Ishikawa (cell line): ENCODE measurements at regions not wholly inside any gene's neighbourhood (a gene's known extent, or its start where the extent isn't known, plus 50 kb on each side); places are given as distances from the start of the nearest gene placed in this dataset.

Source experiments
- CEBPB ChIP-seq: IDR thresholded peaks from 2 replicates; pipeline ENCODE4 v1.6.1; 2012
- CREB1 ChIP-seq: IDR thresholded peaks from 2 replicates; pipeline ENCODE4 v1.6.1; 2012; ENCODE audit warnings: low read depth
- EGR1 ChIP-seq: IDR thresholded peaks from 2 replicates; pipeline ENCODE4 v1.6.1; 2012
- EP300 ChIP-seq: IDR thresholded peaks from 2 replicates; pipeline ENCODE4 v1.6.1; 2012; ENCODE audit warnings: borderline replicate concordance
- FOXM1 ChIP-seq: IDR thresholded peaks from 2 replicates; pipeline ENCODE4 v1.6.1; 2012; ENCODE audit warnings: low read depth, borderline replicate concordance
- NFIC ChIP-seq: IDR thresholded peaks from 2 replicates; pipeline ENCODE4 v1.6.1; 2012
- RAD21 ChIP-seq: IDR thresholded peaks from 2 replicates; pipeline ENCODE4 v1.6.1; 2012; ENCODE audit warnings: low read depth
- TAF1 ChIP-seq: IDR thresholded peaks from 2 replicates; pipeline ENCODE4 v1.6.1; 2012; ENCODE audit warnings: low read depth, mild to moderate bottlenecking
- TCF12 ChIP-seq: IDR thresholded peaks from 2 replicates; pipeline ENCODE4 v1.6.1; 2012; ENCODE audit warnings: low read depth
- TEAD4 ChIP-seq: IDR thresholded peaks from 2 replicates; pipeline ENCODE4 v1.6.1; 2012
- YY1 ChIP-seq: IDR thresholded peaks from 2 replicates; pipeline ENCODE4 v1.6.1; 2012; ENCODE audit warnings: low read depth
- ZBTB7A ChIP-seq: IDR thresholded peaks from 2 replicates; pipeline ENCODE4 v1.6.1; 2012; ENCODE audit warnings: low read depth
- TF ChIP-seq, protein P1 (sequence below): IDR thresholded peaks from 2 replicates; pipeline ENCODE4 v1.6.1; 2012
- TF ChIP-seq, protein P2 (sequence below): IDR thresholded peaks from 2 replicates; pipeline ENCODE4 v1.6.1; 2012
- TF ChIP-seq, protein P3 (sequence below): IDR thresholded peaks from 2 replicates; pipeline ENCODE4 v1.6.1; 2012; ENCODE audit warnings: low read depth, mild to moderate bottlenecking

DNA sequence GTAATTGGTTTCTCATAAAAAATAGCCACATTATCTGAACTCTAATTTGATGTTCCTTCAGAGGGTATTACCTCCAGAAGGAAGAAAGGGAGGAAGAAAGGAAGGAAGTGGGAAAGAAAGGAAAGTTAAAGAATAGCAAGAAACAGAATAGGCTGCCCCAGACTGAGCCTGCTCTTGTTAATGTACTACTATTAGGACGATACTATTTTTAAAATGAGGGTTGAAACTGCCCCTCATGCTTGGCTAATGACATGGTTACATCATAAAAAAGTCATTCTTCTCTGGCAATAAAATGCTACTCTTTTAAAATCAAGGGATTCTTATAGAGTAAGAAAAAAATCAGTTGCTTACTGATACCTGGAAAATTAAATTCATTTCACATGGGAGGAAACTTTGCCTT lies 253.0 kb downstream of the KTN1 start:
- TF ChIP-seq YY1 (no peak), TEAD4 (no peak), CREB1 (no peak), TAF1 (no peak), FOXM1 (no peak), NFIC (no peak), EGR1 (no peak), EP300 (no peak), ZBTB7A (no peak), TCF12 (no peak)
- TF ChIP-seq, protein P1, sequence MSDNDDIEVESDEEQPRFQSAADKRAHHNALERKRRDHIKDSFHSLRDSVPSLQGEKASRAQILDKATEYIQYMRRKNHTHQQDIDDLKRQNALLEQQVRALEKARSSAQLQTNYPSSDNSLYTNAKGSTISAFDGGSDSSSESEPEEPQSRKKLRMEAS: no peak
- TF ChIP-seq, protein P2, sequence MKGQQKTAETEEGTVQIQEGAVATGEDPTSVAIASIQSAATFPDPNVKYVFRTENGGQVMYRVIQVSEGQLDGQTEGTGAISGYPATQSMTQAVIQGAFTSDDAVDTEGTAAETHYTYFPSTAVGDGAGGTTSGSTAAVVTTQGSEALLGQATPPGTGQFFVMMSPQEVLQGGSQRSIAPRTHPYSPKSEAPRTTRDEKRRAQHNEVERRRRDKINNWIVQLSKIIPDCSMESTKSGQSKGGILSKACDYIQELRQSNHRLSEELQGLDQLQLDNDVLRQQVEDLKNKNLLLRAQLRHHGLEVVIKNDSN: no peak

DNA sequence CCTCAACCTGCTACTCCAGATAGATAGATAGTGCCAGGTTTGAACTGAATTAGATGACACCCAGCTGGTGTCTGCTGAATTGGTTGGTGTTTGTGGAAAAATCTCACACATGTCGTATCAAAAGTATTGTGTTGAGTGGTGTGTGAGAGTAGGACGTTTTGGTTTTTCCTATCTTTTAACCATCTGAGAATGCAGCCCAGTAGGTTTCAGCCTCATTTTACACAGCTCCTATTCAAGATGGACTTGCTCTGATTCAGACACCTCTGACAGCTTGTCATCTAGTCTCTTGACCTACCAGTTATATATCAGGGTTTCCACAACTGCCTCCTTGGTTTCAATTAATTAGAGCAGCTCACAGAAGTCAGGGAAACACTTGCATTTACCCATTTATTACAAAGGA lies 254.4 kb downstream of the KTN1 start:
- TF ChIP-seq CREB1 (no peak), EGR1 (no peak), RAD21 (no peak), YY1 (no peak), EP300 (no peak), TEAD4 (no peak), NFIC (no peak), CEBPB (no peak), FOXM1 (no peak), TAF1 (no peak), TCF12 (no peak), ZBTB7A (no peak)
- TF ChIP-seq, protein P3, sequence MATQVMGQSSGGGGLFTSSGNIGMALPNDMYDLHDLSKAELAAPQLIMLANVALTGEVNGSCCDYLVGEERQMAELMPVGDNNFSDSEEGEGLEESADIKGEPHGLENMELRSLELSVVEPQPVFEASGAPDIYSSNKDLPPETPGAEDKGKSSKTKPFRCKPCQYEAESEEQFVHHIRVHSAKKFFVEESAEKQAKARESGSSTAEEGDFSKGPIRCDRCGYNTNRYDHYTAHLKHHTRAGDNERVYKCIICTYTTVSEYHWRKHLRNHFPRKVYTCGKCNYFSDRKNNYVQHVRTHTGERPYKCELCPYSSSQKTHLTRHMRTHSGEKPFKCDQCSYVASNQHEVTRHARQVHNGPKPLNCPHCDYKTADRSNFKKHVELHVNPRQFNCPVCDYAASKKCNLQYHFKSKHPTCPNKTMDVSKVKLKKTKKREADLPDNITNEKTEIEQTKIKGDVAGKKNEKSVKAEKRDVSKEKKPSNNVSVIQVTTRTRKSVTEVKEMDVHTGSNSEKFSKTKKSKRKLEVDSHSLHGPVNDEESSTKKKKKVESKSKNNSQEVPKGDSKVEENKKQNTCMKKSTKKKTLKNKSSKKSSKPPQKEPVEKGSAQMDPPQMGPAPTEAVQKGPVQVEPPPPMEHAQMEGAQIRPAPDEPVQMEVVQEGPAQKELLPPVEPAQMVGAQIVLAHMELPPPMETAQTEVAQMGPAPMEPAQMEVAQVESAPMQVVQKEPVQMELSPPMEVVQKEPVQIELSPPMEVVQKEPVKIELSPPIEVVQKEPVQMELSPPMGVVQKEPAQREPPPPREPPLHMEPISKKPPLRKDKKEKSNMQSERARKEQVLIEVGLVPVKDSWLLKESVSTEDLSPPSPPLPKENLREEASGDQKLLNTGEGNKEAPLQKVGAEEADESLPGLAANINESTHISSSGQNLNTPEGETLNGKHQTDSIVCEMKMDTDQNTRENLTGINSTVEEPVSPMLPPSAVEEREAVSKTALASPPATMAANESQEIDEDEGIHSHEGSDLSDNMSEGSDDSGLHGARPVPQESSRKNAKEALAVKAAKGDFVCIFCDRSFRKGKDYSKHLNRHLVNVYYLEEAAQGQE: no peak
- TF ChIP-seq, protein P2: no peak
- TF ChIP-seq, protein P1: no peak

DNA sequence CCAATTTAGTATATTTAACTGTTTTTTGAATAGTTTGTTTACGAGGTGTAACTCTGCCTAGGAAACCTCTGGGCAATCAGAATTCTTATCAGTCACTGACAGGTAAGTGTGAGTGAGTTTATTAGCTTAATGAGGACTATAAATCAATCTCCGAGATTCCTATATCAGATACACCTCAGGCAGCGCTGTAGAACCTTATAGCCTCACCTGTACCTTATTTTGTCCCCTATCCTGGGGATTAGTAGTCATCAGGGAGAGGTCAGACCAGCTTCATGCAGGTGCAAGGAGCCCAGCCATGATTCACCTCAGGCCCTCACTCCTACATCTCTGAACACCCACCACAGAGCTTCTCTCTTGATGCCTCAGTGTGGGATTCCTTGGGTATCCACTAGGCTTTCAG lies 256.0 kb downstream of the KTN1 start:
- no peak for TF ChIP-seq YY1
- no peak for TF ChIP-seq RAD21
- TF ChIP-seq, protein P1: no peak
- no peak for TF ChIP-seq EP300
- no peak for TF ChIP-seq TEAD4
- TF ChIP-seq FOXM1: no peak
- TF ChIP-seq, protein P3: no peak
- no peak for TF ChIP-seq ZBTB7A
- TF ChIP-seq TCF12: no peak
- no peak for TF ChIP-seq TAF1
- TF ChIP-seq, protein P2: no peak
- TF ChIP-seq NFIC: no peak
- no peak for TF ChIP-seq CREB1
- no peak for TF ChIP-seq EGR1
- TF ChIP-seq CEBPB: no peak

DNA sequence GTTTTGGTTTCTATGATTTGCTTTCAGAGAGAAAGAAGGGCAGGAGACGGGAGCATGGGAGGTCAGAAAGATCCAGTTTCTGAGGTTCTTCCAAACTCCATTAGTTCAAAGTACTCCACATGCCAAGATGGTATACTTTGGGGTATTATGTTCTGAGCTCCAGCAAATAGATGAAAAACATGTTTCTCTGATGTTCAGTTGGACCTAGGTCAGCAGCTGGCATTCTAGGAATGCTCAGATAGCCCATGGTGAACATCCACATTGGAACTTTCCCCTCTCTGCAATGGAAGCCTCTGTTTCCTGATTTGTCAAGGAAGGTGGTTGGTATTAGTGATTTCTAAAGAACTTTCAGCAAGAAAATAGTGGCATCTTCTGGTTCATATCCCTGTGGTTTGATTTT lies 257.5 kb downstream of the KTN1 start:
- TF ChIP-seq, protein P2: no peak
- TF ChIP-seq FOXM1 (no peak), ZBTB7A (no peak), TAF1 (no peak), EGR1 (no peak), TEAD4 (no peak), EP300 (no peak), TCF12 (no peak), YY1 (no peak), CEBPB (no peak), RAD21 (no peak), NFIC (no peak), CREB1 (no peak)
- TF ChIP-seq, protein P3: no peak
- TF ChIP-seq, protein P1: no peak
